HG03354 (cell line): ENCODE measurements at regions not wholly inside any gene's neighbourhood (a gene's known extent, or its start where the extent isn't known, plus 50 kb on each side); places are given as distances from the start of the nearest gene placed in this dataset.

Experiments
- ATAC-seq: cut with Tn5 transposase; IDR thresholded peaks from one replicate; pipeline ENCODE4 v1.9.1; 2021; ENCODE audit warnings: mild to moderate bottlenecking; ENCODE audit not compliant: unreplicated experiment, poor library complexity, severe bottlenecking

DNA sequence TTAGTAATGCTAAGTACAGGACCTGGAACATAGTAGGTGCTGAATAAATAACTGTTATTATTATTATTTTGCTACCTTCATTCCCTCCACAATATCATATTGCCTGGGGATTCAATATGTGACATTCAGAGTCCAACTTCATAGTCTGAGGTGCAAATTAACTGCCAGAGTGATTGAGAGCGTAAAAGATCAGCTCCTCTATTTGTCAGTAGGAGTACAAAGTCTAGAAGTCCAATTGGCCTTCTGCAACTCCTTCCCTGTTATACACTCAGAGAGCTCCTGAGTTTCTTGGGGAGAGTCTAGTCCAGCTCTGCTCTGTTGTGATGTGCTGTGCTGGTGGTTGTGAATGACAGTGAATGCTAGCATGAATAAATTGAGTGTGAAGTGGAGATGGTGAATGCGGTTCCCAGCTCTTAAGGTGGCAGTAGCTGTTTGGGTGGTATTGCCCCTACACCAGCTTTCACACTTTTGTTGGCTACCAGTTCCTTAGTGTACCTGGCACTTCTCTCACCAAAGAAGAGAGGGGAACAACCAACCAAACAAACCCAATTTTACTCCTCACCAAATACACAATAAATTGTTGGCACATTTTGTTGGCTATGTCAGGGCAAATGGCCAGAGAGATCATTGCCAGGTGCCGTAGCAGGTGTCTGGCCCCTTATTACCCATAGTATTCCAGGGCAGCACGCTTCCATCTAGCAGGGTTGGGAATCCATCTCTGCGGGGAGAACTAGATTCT, 270.1 kb upstream of the TBL1XR1 start:
- ATAC-seq: no peak

GRCh38 chr3:177468331-177468730, 271.0 kb upstream of the TBL1XR1 start:
- ATAC-seq: no peak

DNA sequence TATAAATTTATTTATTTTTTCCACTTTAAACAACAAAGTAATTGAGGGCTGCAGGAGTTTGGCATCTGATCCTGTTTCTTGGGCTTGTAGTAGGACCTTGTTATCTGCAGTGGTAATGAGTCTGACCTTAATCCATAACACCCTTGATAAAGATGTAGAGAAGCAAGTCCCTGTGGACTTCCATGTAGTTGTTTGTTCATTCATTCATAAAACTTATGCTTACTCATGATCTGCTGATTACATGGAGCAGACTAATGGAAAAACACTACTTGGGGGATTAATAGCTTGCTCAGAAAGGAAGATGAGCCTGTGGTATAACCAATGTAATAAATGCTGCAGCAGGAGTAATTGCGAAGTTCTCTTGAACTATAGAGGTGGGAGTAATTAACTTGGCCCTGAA, 271.5 kb upstream of the TBL1XR1 start:
- no peak for ATAC-seq

- no peak for ATAC-seq
Measured at GRCh38 chr3:177469216-177469615, 271.9 kb upstream of the TBL1XR1 start.

DNA sequence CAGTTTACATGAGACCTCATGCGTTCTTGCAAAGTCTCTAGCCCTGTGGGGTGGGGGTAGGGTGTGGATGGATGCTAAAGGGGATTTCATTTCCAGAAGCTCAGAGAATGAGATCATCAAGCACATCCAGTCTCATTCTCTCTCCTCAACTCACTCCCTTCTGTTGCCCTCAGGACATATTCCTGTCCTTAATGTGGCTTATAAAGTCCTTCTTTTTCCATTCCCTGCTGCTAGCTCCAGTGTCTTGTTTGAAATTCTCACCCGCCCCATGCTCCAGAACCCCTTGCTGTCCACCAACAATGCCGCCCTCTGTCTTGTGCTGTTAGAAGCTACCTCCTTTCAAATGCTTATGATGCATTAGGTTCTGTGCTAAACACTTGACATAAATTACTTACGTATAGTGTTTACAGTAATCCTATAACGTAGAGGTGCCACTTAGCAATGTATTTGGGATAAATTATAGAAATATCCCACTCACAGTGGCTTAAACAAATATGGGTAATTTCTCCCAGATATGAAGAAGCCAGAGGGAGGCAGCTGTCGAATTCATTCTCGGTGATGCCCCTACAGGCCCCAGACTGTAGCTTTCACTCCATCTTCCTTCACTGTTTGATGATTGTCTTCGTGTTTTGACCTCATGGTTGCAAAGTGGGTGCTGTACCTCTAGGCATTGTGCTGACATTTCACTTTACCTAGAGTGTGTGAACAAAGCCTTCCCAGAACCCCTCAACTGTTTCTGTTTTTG, 273.1 kb upstream of the TBL1XR1 start:
- no peak for ATAC-seq

GRCh38 chr3:177471733-177472480, 274.6 kb upstream of the TBL1XR1 start:
- ATAC-seq: no peak

DNA sequence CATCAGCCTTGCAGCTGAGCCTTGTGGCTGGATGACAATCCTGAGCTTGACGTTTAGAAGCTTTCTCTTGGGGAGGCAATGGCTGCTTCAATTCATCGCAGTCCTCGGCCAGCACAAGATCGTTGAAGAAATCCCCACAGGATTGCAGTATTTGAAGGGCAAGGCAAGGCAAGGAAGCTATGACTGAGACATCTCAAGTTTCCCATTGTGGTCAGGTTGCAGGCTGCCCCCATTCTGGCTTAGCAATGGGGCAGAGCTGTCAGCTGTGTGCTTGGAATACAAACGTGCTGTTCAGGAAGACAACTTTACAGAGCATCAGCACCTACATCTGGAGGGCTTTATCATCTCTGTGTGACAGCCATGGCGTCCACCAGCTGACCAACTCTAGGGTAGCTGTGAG, 275.9 kb upstream of the TBL1XR1 start:
- no peak for ATAC-seq

GRCh38 chr3:177473903-177474302, 276.6 kb upstream of the TBL1XR1 start:
- ATAC-seq: no peak

DNA sequence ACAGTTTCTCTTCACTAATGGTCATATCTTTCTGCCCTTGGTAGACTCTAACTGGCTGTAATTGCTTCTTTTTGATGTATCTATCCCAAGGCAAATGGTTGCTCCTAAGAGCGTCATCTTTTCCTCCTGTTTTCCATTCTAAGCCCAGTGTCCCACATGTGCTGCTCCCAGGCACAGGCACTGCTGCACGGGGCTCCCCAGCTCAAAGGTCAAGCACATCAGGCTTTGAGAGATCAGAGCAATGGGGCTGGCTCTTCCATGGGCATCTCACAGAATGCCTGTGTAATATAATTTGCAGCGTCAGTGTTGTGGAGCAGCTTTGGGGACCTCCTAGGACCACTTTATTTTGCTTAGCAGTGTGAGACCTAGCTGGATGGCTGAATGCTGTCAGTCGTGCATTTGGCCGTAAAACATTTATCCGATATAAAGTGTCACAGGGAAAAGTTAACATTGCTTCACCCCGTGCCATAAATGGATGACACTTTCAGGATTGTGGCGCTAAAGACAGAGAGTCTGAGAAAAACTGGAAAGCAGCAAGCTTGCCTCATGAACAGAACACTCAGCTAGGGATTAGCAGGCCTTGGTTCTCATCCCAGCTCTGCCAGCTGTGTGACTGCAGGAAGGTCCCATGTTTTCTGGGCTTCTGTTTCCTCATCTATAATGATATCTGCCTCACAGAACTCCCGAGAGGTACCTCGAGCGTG, 277.5 kb upstream of the TBL1XR1 start:
- ATAC-seq: no peak

- no peak for ATAC-seq
Measured at GRCh38 chr3:177475356-177475665, 278.0 kb upstream of the TBL1XR1 start.

DNA sequence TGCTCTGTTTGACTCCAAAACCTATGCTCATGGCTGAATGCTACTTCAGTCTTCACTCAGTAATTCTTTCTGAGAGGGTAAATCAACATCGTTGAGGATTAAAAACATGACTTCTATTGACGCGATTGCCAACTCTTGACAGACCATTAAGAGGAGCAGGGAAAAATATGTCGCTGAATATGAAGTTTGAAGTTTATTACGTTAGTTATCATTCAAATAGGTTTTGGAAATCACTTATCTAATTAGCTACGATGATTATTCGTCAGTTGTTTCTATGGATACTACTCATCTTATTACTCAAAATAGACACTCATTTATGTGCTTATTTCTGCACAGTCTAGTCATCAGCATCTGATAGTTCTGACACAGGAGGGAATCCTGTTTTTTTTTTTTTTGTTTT, 279.2 kb upstream of the TBL1XR1 start:
- ATAC-seq: no peak

DNA sequence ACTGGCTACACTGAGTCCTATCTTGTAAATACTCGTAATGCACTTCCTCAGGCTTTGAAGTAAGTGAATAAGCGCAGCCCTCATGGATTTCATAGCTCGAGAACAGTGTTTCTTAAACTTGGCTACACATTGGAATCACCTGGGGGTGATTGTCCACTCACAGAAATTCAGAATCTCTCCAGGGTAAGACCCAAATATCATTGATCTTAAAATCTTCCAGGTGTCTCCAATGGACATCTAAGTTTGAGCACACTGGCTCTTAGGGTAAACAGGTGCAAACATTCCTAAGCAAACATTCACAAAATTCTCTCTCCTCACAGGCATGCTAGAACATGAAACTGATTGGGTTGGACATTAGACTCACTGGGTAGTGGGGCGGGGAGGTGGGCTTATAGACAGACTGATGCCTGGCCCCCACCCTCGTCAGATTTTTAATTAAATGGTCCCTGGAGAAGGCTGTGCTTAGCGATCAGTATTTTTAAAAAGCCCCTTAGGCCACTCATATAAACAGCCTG, 279.7 kb upstream of the TBL1XR1 start:
- ATAC-seq: no peak

- ATAC-seq: no peak
Measured at GRCh38 chr3:177478170-177478867, 281.0 kb upstream of the TBL1XR1 start.

DNA sequence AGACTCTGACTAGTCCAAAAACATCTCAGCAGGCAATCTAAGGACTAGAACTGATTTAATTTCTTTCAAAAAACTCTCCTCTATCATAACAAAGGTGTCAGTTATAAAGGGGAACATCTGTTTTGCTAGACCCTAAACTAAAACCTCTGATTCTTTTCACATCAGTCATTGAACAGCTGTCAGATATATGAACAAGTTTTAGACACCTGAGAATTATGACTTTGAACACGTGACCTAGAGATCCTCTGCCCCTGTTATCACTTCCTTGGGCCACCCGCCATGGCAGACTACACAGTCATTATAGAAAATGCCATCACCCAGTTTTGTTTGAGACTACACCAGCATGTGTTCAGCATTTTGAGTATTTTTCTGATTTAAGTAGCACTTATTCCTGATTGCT, 282.3 kb upstream of the TBL1XR1 start:
- ATAC-seq: no peak

- no peak for ATAC-seq
Measured at GRCh38 chr3:177481329-177481728, 284.0 kb upstream of the TBL1XR1 start.

DNA sequence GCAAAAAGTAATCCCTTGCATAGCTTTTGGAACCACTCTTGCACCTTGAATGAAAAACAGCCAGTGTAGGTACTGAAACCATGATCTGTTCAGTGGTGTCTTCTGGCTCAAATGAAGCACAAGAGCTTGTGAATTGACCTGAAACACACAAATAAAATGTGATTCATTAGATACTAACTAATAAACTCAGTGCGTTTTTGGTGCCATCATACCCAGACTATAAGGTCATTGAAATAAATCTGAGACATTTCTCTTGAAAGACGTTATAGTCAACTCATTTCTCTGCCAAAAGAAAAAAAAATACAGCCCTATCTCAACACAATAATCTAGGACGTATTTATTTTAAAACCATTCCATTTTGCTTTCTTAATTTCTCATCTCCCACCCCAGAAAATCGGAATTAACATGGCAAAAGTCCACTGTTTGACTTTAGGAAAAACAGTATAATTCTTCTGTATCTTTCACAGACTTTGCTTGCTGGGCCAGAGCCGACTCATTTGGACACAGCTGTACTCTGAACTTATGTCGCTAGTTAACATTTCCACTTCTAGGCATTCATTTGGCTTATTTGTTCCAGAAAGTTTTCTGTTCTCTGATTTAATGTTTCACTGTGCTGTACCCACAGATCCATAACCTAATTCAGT, 284.9 kb upstream of the TBL1XR1 start:
- ATAC-seq: no peak

DNA sequence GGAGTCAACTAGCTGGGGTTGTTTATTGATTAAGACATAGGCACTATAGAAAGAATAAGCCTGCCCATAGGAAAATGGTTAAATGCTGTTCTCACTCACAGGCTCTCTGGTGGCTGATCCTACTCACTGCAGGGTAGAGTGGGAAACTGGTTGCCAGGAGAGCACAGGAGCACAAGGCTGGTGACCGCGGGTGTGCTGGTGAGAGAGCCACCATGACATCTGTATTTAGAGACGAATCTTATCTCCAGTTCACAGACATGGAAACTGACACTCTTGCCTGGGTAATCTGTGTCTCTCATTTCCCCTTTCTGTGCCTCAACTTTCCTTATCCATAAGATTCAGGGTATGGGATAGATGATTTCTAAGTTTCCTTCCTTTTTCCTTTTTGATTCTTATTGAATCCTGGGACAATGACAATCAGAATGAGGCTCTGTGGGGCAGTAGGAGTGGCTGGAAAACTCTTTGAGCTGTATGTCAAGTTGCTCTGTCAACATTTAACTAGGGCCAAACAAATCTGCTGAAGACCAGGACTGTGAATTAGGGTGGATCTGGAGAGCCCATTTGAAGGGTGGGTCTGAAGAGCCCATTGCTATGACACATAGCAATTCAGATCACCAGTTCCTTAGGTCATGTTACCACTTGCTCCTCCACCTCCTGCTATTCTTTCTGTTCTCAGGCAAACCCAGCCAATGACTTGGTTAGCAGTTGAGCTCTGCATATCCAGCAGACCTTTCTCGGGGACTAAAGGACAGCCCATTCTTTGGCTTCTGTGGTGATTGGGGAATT, 286.1 kb upstream of the TBL1XR1 start:
- ATAC-seq: peak; percentile 66

DNA sequence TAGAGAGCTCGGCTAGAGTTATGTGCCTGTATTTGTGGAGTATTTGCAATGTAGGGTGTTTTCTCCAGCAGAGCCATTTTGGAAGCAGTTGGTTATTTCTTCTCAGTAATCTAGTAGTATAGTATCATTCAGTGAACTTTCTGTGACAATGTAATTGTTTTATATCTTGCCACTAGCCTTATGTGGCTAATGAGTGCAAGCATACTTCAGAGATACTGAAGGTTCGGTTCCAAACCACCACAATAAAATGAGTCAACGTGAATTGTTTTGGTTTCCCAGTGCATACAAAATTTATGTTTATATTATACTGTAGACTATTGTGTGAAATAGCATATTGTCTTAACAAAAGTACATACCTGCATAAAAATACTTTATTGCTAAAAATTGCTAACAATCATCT, 286.9 kb upstream of the TBL1XR1 start:
- no peak for ATAC-seq
